Fibroblast of lung (primary cell): ENCODE measurements at regions not wholly inside any gene's neighbourhood (a gene's known extent, or its start where the extent isn't known, plus 50 kb on each side); places are given as distances from the start of the nearest gene placed in this dataset.

ENCODE experiments used
- DNase-seq, 2 donors: peaks; one replicate each; pipeline versions ENCODE4 v3.0.0 to v3.0.0-alpha.2; 2010; ENCODE audit warnings: low read depth in 2 of 2
- H2AFZ ChIP-seq: 2 replicates; pipeline ENCODE4 v1.5.1; 2012; ENCODE audit warnings: low read length, control low read depth, inconsistent platforms
- H3K27ac ChIP-seq: 2 replicates; pipeline ENCODE4 v1.5.1; 2011; ENCODE audit warnings: low read length, control low read depth; ENCODE audit not compliant: insufficient read depth
- H3K27me3 ChIP-seq: 2 replicates; pipeline ENCODE4 v1.5.1; 2011; ENCODE audit warnings: mild to moderate bottlenecking, low read length; ENCODE audit not compliant: control insufficient read depth, insufficient read depth
- H3K36me3 ChIP-seq: 2 replicates; pipeline ENCODE4 v1.5.1; 2011; ENCODE audit warnings: low read length; ENCODE audit not compliant: control insufficient read depth, insufficient read depth
- H3K4me1 ChIP-seq: 2 replicates; pipeline ENCODE4 v1.5.1; 2011; ENCODE audit warnings: low read length; ENCODE audit not compliant: control insufficient read depth, insufficient read depth; ENCODE audit errors: extremely low read depth
- H3K4me2 ChIP-seq: 2 replicates; pipeline ENCODE4 v1.5.1; 2011; ENCODE audit warnings: low read length, control low read depth; ENCODE audit not compliant: insufficient read depth; ENCODE audit errors: extremely low read depth
- H3K4me3 ChIP-seq, 4 experiments: fragments of 200-600 bp in 1 of 4; sonication (generic) in 1 of 4; replicated peaks in 1 of 4; 2 replicates each; pipeline ENCODE4 v1.5.1; 2011 to 2016; ENCODE audit warnings: low read length in 4 of 4, low read depth in 3 of 4, mild to moderate bottlenecking in 3 of 4, control low read depth in 2 of 4, inconsistent platforms in 1 of 4, mixed read lengths in 1 of 4; ENCODE audit not compliant: insufficient read depth in 1 of 4; ENCODE audit errors: control extremely low read depth in 1 of 4
- H3K79me2 ChIP-seq: 2 replicates; pipeline ENCODE4 v1.5.1; 2012; ENCODE audit warnings: mild to moderate bottlenecking, low read length, inconsistent platforms; ENCODE audit not compliant: control insufficient read depth, insufficient read depth
- H3K9ac ChIP-seq: 2 replicates; pipeline ENCODE4 v1.5.1; 2011; ENCODE audit warnings: mild to moderate bottlenecking, low read length, control low read depth; ENCODE audit not compliant: insufficient read depth
- H3K9me3 ChIP-seq: 2 replicates; pipeline ENCODE4 v1.5.1; 2012; ENCODE audit warnings: low read depth, low read length; ENCODE audit not compliant: control insufficient read depth, insufficient read depth
- H4K20me1 ChIP-seq: 2 replicates; pipeline ENCODE4 v1.5.1; 2011; ENCODE audit warnings: low read length; ENCODE audit not compliant: control insufficient read depth, insufficient read depth; ENCODE audit errors: extremely low read depth
- CTCF ChIP-seq, 2 donors: IDR thresholded peaks in 1 of 2; conservative IDR thresholded peaks in 1 of 2; 1 replicate in 1 of 2; 2 replicates in 1 of 2; pipeline ENCODE4 v1.5.1; 2011 to 2012; ENCODE audit warnings: low read length in 2 of 2, control low read depth in 1 of 2, inconsistent platforms in 1 of 2, low read depth in 1 of 2, mild to moderate bottlenecking in 1 of 2
- EZH2 ChIP-seq: IDR thresholded peaks from 2 replicates; pipeline ENCODE4 v1.5.1; 2012; ENCODE audit warnings: low read length, control low read depth, mild to moderate bottlenecking; ENCODE audit errors: missing control alignments

DNA sequence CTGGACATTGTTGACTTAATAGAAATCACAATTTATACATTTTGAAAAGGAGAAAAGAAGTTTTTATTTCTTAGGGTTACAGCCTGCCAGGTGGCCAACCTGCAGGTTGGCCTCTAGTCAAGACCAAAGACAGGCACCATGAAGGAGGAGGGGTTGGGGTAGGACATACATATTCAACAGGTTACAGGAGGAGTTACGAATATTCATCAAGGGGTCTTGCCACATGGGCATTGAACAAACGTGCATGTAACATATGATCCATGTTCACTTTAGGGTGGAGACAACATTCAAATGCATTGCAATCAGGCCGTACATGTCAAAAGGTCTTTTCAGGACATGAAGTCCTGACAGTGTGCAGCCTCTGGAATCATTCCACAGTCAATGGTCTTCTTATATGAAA lies 246.2 kb upstream of the AKR1E2 start:
- H3K27me3 ChIP-seq, result no peaks in the 10 kb centered on the region
- TF ChIP-seq CTCF (conservative IDR thresholded peaks at IDR 0.05 in 1 of 2, IDR thresholded peaks at IDR 0.05 in 1 of 2; ENCODE audit: low read depth in 1 of 2, low read length in 2 of 2) (no peak), EZH2 (no peak)
- H3K4me1 ChIP-seq, result no peaks in the 10 kb centered on the region

DNA sequence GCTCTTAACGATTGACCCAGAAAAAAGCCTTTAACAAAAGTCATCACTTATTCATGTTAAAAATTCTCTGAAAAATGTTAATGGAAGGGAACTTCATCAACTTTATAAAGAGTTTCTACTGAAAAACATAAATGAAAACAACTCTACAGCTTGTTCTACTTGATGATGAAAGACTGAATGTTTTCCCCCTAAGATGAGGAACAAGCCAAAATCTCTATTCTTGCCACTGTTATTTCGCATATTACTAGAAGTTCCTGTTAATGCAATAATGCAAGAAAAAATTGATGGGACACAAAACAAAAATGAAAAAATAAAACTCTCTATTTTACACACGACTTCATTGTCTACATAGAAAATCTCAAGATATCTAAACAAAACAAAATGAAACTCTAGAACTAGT lies 249.8 kb upstream of the AKR1E2 start:
- TF ChIP-seq CTCF (conservative IDR thresholded peaks at IDR 0.05 in 1 of 2, IDR thresholded peaks at IDR 0.05 in 1 of 2; ENCODE audit: low read depth in 1 of 2, low read length in 2 of 2), result no peak
- no peak for TF ChIP-seq EZH2
- no peak for DNase-seq
- Histone ChIP-seq H4K20me1 (no peaks in the 10 kb centered on the region), H3K79me2 (no peaks in the 10 kb centered on the region), H3K27ac (no peak overlapping the region), H3K4me1 (no peaks in the 10 kb centered on the region), H3K4me2 (no peak overlapping the region), H2AFZ (no peak overlapping the region), H3K27me3 (no peaks in the 10 kb centered on the region), H3K4me3 (no peak overlapping the region), H3K9me3 (no peaks in the 10 kb centered on the region), H3K36me3 (no peaks in the 10 kb centered on the region), H3K9ac (no peak overlapping the region)

More for the DNA sequence above, 246.2 kb upstream of the AKR1E2 start:
- Histone ChIP-seq H3K27ac (no peak overlapping the region), H3K9ac (no peak overlapping the region), H3K79me2 (no peaks in the 10 kb centered on the region), H4K20me1 (no peaks in the 10 kb centered on the region), H3K36me3 (no peaks in the 10 kb centered on the region), H3K9me3 (no peaks in the 10 kb centered on the region), H3K4me3 (no peak overlapping the region), H2AFZ (no peak overlapping the region), H3K4me2 (no peak overlapping the region)
- DNase-seq, result no peak

DNA sequence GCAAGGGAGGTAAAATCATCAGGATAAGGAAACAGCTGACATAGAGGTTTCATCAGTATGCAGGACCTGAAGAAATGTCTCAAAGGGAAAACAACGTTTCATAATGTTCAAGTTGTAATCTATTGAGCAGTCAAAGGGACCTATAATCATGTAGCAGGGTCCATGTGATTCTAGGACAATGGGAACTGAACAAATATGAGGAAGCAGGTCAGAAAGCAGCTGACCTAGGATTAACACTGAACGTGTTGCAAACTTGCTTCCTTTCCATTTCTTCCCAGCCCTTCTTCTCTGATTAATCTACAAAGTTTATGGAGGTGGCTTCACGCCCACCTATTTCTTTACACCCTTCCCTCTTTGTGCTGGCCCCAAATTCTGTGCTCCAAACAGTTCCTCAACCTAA lies 256.9 kb upstream of the AKR1E2 start:
- Histone ChIP-seq H3K36me3 (no peaks in the 10 kb centered on the region), H3K79me2 (no peaks in the 10 kb centered on the region), H3K4me2 (no peak overlapping the region), H3K27me3 (no peaks in the 10 kb centered on the region), H3K27ac (no peak overlapping the region), H3K9ac (no peak overlapping the region), H2AFZ (no peak overlapping the region), H4K20me1 (no peaks in the 10 kb centered on the region), H3K4me3 (no peak overlapping the region), H3K4me1 (no peaks in the 10 kb centered on the region), H3K9me3 (no peaks in the 10 kb centered on the region)
- no peak for TF ChIP-seq EZH2
- no peak for TF ChIP-seq CTCF (conservative IDR thresholded peaks at IDR 0.05 in 1 of 2, IDR thresholded peaks at IDR 0.05 in 1 of 2; ENCODE audit: low read depth in 1 of 2, low read length in 2 of 2)
- no peak for DNase-seq
